SK-N-SH (cell line): ENCODE measurements at regions not wholly inside any gene's neighbourhood (a gene's known extent, or its start where the extent isn't known, plus 50 kb on each side); places are given as distances from the start of the nearest gene placed in this dataset.

ENCODE experiments used
- CTCF ChIA-PET: fragments of 300-600, 350-600 bp; formaldehyde crosslinking; extraction: SDS; loops from one replicate; lab custom pipeline; 2021; lab: Yijun Ruan, JAX
- POLR2A ChIA-PET: fragments of 350-600 bp; sonication (Branson Sonifier 250); formaldehyde crosslinking; extraction: SDS; loops from one replicate; lab custom pipeline; 2020; ENCODE audit warnings: antibody characterized with exemption, inconsistent platforms; lab: Yijun Ruan, JAX
- DNase-seq: peaks from one replicate; pipeline ENCODE4 v3.0.0; 2012
- H2AFZ ChIP-seq: fragments of 200-600 bp; sonication (generic); 2 replicates; pipeline ENCODE4 v1.8.1; 2016; ENCODE audit warnings: antibody characterized with exemption, mild to moderate bottlenecking, low read depth
- H3F3A ChIP-seq: fragments of 200-600 bp; sonication (generic); replicated peaks from 2 replicates; pipeline ENCODE3; 2016; ENCODE audit warnings: antibody characterized with exemption, mild to moderate bottlenecking; ENCODE audit not compliant: insufficient read depth
- H3K27ac ChIP-seq, 2 experiments: fragments of 200-500 bp in 1 of 2; fragments of 200-600 bp in 1 of 2; sonication (Bioruptor generic) in 1 of 2; sonication (generic), shearing (Covaris generic) in 1 of 2; 2 replicates each; pipeline versions ENCODE4 v1.5.1 to v1.6.1; 2014 to 2016; ENCODE audit warnings: low read depth in 2 of 2, inconsistent platforms in 1 of 2, low read length in 1 of 2, mild to moderate bottlenecking in 1 of 2, mixed read lengths in 1 of 2
- H3K27me3 ChIP-seq: fragments of 200-600 bp; sonication (generic), shearing (Covaris generic); 2 replicates; pipeline ENCODE4 v1.6.1; 2016; ENCODE audit warnings: mixed run types; ENCODE audit not compliant: insufficient read depth
- H3K36me3 ChIP-seq, 2 experiments: fragments of 200-500 bp in 1 of 2; fragments of 200-600 bp in 1 of 2; sonication (Bioruptor generic) in 1 of 2; sonication (generic) in 1 of 2; replicated peaks in 1 of 2; 2 replicates each; pipeline versions ENCODE3 to v1.5.1; 2014 to 2016; ENCODE audit warnings: low read length in 1 of 2, mild to moderate bottlenecking in 1 of 2; ENCODE audit not compliant: insufficient read depth in 2 of 2, control insufficient read depth in 1 of 2
- H3K4me1 ChIP-seq, 2 experiments: fragments of 200-500 bp in 1 of 2; fragments of 200-600 bp in 1 of 2; sonication (Bioruptor generic) in 1 of 2; sonication (generic), shearing (Covaris generic) in 1 of 2; 2 replicates each; pipeline versions ENCODE4 v1.5.1 to v1.6.1; 2014 to 2016; ENCODE audit warnings: low read depth in 1 of 2, low read length in 1 of 2, mixed run types in 1 of 2; ENCODE audit not compliant: insufficient read depth in 2 of 2, control insufficient read depth in 1 of 2
- H3K4me2 ChIP-seq: fragments of 200-600 bp; sonication (generic), shearing (Covaris generic); 2 replicates; pipeline ENCODE4 v1.6.1; 2017; ENCODE audit warnings: mixed run types
- H3K4me3 ChIP-seq, 2 experiments: fragments of 200-500 bp in 1 of 2; fragments of 200-600 bp in 1 of 2; sonication (Bioruptor generic) in 1 of 2; sonication (generic), shearing (Covaris generic) in 1 of 2; 2 replicates each; pipeline versions ENCODE4 v1.5.1 to v1.8.1; 2014 to 2016; ENCODE audit warnings: low read depth in 2 of 2, inconsistent platforms in 1 of 2, low read length in 1 of 2, mild to moderate bottlenecking in 1 of 2, mixed read lengths in 1 of 2, moderate library complexity in 1 of 2
- H3K79me2 ChIP-seq: fragments of 200-600 bp; sonication (generic); 2 replicates; pipeline ENCODE4 v1.8.1; 2017; ENCODE audit warnings: mild to moderate bottlenecking; ENCODE audit not compliant: insufficient read depth
- H3K9ac ChIP-seq: fragments of 200-600 bp; sonication (generic); 2 replicates; pipeline ENCODE4 v1.6.1; 2017; ENCODE audit warnings: mixed run types
- H3K9me2 ChIP-seq: fragments of 200-600 bp; sonication (generic); 2 replicates; pipeline ENCODE4 v1.6.1; 2017; ENCODE audit warnings: mixed run types
- H3K9me3 ChIP-seq: fragments of 200-600 bp; sonication (generic); 2 replicates; pipeline ENCODE4 v1.6.1; 2017; ENCODE audit warnings: mixed run types, mild to moderate bottlenecking, moderate library complexity
- H4K20me1 ChIP-seq: fragments of 200-600 bp; sonication (generic); 2 replicates; pipeline ENCODE4 v1.6.1; 2017; ENCODE audit warnings: mild to moderate bottlenecking, mixed run types; ENCODE audit not compliant: insufficient read depth
- CHD2 ChIP-seq: fragments of 150-350 bp; IDR thresholded peaks from 2 replicates; pipeline ENCODE4 v1.6.1; 2018; ENCODE audit warnings: low read length; ENCODE audit not compliant: partially characterized antibody
- CTCF ChIP-seq: fragments of 200-600 bp; sonication (generic); IDR thresholded peaks from 2 replicates; pipeline ENCODE4 v1.6.1; 2017; ENCODE audit warnings: antibody characterized with exemption, mild to moderate bottlenecking, moderate library complexity
- ELF1 ChIP-seq: IDR thresholded peaks from 2 replicates; pipeline ENCODE4 v1.4.0; 2012
- EP300 ChIP-seq, 2 experiments: IDR thresholded peaks; 2 replicates each; pipeline versions ENCODE4 v1.4.0 to v1.6.1; 2012; ENCODE audit warnings: borderline replicate concordance in 1 of 2, low read depth in 1 of 2, low read length in 1 of 2
- EZH2phosphoT487 ChIP-seq: fragments of 200-600 bp; sonication (generic); IDR thresholded peaks from 2 replicates; pipeline ENCODE4 v1.6.1; 2017; ENCODE audit warnings: low read depth, mixed run types, mild to moderate bottlenecking, antibody characterized with exemption, moderate library complexity, borderline replicate concordance
- FOXM1 ChIP-seq: IDR thresholded peaks from 2 replicates; pipeline ENCODE4 v1.4.0; 2012; ENCODE audit warnings: low read depth, mild to moderate bottlenecking
- GABPA ChIP-seq: IDR thresholded peaks from 2 replicates; pipeline ENCODE4 v1.4.0; 2012; ENCODE audit warnings: low read depth, mild to moderate bottlenecking
- IRF3 ChIP-seq: fragments of 150-350 bp; IDR thresholded peaks from 2 replicates; pipeline ENCODE4 v1.6.1; 2016; ENCODE audit warnings: mild to moderate bottlenecking, low read depth, low read length
- JUND ChIP-seq: IDR thresholded peaks from 2 replicates; pipeline ENCODE4 v1.4.0; 2012
- MEF2A ChIP-seq: IDR thresholded peaks from 2 replicates; pipeline ENCODE4 v1.4.0; 2012; ENCODE audit warnings: low read depth, borderline replicate concordance
- NFIC ChIP-seq: IDR thresholded peaks from 2 replicates; pipeline ENCODE4 v1.4.0; 2012; ENCODE audit warnings: borderline replicate concordance
- PBX3 ChIP-seq: IDR thresholded peaks from 2 replicates; pipeline ENCODE4; 2012
- POLR2AphosphoS5 ChIP-seq: IDR thresholded peaks from 2 replicates; pipeline ENCODE4 v1.6.1; 2012; ENCODE audit warnings: low read depth, low read length
- RAD21 ChIP-seq: IDR thresholded peaks from 2 replicates; pipeline ENCODE4 v1.6.1; 2012; ENCODE audit warnings: mild to moderate bottlenecking, low read length
- SIN3A ChIP-seq: IDR thresholded peaks from 2 replicates; pipeline ENCODE4 v1.6.1; 2012; ENCODE audit warnings: low read depth, mild to moderate bottlenecking, low read length, moderate library complexity, borderline replicate concordance
- TAF1 ChIP-seq: IDR thresholded peaks from 2 replicates; pipeline ENCODE4 v1.6.1; 2012; ENCODE audit warnings: low read depth, mild to moderate bottlenecking, low read length, moderate library complexity, borderline replicate concordance
- TEAD4 ChIP-seq: IDR thresholded peaks from 2 replicates; pipeline ENCODE4 v1.4.0; 2012; ENCODE audit warnings: mild to moderate bottlenecking, borderline replicate concordance; ENCODE audit not compliant: insufficient read depth
- YY1 ChIP-seq: IDR thresholded peaks from 2 replicates; pipeline ENCODE4 v1.4.0; 2012; ENCODE audit warnings: low read depth, mild to moderate bottlenecking
- WGBS: methylation state at CpG from one replicate; pipeline ENCODE4 v1.1.6; 2017; ENCODE audit warnings: low lambda C conversion rate; 5-methylcytosine and 5-hydroxymethylcytosine counted together
- TF ChIP-seq, protein P1 (sequence below): IDR thresholded peaks from 2 replicates; pipeline ENCODE4 v1.4.0; 2012; ENCODE audit warnings: low read depth, borderline replicate concordance
- TF ChIP-seq, protein P2 (sequence below): IDR thresholded peaks from 2 replicates; pipeline ENCODE4 v1.4.0; 2012; ENCODE audit warnings: low read depth, borderline replicate concordance

DNA sequence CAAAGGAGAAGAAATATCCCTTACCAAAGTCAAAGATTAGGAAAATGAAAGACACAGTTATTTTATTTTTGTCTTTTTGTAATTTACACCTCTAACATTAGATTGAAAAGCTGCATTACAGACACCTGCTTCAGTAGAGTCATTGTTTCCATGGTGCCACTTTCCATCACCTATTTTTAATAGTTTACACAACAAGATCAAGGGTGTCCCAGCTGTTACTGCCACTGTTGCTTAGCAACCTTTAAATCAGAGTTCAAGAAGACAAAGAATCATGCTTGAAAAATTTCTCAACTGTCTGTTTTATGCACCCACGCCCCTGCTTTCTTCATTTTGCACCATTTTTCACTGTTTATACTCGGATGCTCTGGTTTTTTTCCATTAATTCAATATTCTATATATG lies 668.2 kb upstream of the GJE1 start:
- H3K27me3 ChIP-seq, result no peaks in the 10 kb centered on the region
- TF ChIP-seq, protein P1, sequence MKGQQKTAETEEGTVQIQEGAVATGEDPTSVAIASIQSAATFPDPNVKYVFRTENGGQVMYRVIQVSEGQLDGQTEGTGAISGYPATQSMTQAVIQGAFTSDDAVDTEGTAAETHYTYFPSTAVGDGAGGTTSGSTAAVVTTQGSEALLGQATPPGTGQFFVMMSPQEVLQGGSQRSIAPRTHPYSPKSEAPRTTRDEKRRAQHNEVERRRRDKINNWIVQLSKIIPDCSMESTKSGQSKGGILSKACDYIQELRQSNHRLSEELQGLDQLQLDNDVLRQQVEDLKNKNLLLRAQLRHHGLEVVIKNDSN, result no peak
- TF ChIP-seq CHD2 (no peak), ELF1 (no peak), TAF1 (no peak), GABPA (no peak), RAD21 (no peak), MEF2A (no peak), POLR2AphosphoS5 (no peak)
- POLR2A ChIA-PET, result no interaction called here
- DNase-seq, result no peak
- H3K36me3 ChIP-seq, result peaks cover 0 to 3% of the 10 kb centered on the region in 2 experiments
- no peaks in the 10 kb centered on the region for H3K9me2 ChIP-seq
- peak overlapping the region; percentile 76; the same call in 1 of the 2 replicates for H3K4me2 ChIP-seq
- H3K79me2 ChIP-seq, result no peaks in the 10 kb centered on the region
- H2AFZ ChIP-seq, result no peak overlapping the region
- H3K9me3 ChIP-seq, result no peaks in the 10 kb centered on the region; the same call in 1 of the 2 replicates
- no peaks in the 10 kb centered on the region for H4K20me1 ChIP-seq
- peak overlapping the region; percentile 86 to 97; a peak in 3 of 4 replicates for H3K27ac ChIP-seq
- CTCF ChIA-PET, result no interaction called here
- 16% methylated on average over 2 of the region's 2 CpGs for WGBS
- H3K4me3 ChIP-seq, result no peak overlapping the region
- H3F3A ChIP-seq, result peaks cover 16% of the 10 kb centered on the region
- peak overlapping the region; percentile 65; the same call in 1 of the 2 replicates for H3K9ac ChIP-seq
- H3K4me1 ChIP-seq, result no peaks in the 10 kb centered on the region; a peak in 1 of 4 replicates

GRCh38 chr6:141463237-141463977 lies 669.3 kb upstream of the GJE1 start:
- Histone ChIP-seq H3K9me3 (no peaks in the 10 kb centered on the region; the same call in 1 of the 2 replicates), H4K20me1 (no peaks in the 10 kb centered on the region), H3K4me2 (peak overlapping the region; percentile 76; the same call in 1 of the 2 replicates), H3K36me3 (no peaks in the 10 kb centered on the region), H3K27ac (peak overlapping the region; percentile 86 to 97), H3K27me3 (no peaks in the 10 kb centered on the region), H2AFZ (peak overlapping the region; percentile 75), H3F3A (peaks cover 16% of the 10 kb centered on the region), H3K4me3 (peak overlapping the region; percentile 38 to 56; a peak in 2 of 4 replicates), H3K9ac (peak overlapping the region; percentile 65; the same call in 1 of the 2 replicates), H3K9me2 (no peaks in the 10 kb centered on the region), H3K4me1 (no peaks in the 10 kb centered on the region; a peak in 1 of 4 replicates), H3K79me2 (no peaks in the 10 kb centered on the region)
- POLR2A ChIA-PET, result no interaction called here
- no peak for DNase-seq
- CTCF ChIA-PET, result no interaction called here
- 34% methylated on average over 8 of the region's 8 CpGs for WGBS
- TF ChIP-seq EZH2phosphoT487 (no peak), PBX3 (peak; percentile 75), MEF2A (no peak), FOXM1 (no peak), TEAD4 (no peak), JUND (peak; percentile 48; the same call in 1 of the 2 replicates), YY1 (peak; percentile 31; the same call in 1 of the 2 replicates), SIN3A (no peak), IRF3 (no peak), EP300 (IDR thresholded peaks at IDR 0.05; ENCODE audit: borderline replicate concordance in 1 of 2, low read depth in 1 of 2, low read length in 1 of 2) (peak in 1 of 2 experiments; percentile 29; a peak in 1 of 4 replicates), NFIC (peak; percentile 43; the same call in 1 of the 2 replicates), CTCF (no peak), POLR2AphosphoS5 (no peak)
- TF ChIP-seq, protein P2, sequence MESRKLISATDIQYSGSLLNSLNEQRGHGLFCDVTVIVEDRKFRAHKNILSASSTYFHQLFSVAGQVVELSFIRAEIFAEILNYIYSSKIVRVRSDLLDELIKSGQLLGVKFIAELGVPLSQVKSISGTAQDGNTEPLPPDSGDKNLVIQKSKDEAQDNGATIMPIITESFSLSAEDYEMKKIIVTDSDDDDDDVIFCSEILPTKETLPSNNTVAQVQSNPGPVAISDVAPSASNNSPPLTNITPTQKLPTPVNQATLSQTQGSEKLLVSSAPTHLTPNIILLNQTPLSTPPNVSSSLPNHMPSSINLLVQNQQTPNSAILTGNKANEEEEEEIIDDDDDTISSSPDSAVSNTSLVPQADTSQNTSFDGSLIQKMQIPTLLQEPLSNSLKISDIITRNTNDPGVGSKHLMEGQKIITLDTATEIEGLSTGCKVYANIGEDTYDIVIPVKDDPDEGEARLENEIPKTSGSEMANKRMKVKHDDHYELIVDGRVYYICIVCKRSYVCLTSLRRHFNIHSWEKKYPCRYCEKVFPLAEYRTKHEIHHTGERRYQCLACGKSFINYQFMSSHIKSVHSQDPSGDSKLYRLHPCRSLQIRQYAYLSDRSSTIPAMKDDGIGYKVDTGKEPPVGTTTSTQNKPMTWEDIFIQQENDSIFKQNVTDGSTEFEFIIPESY, result no peak
